ENCODE measurements at regions not wholly inside any gene's neighbourhood (a gene's known extent, or its start where the extent isn't known, plus 50 kb on each side); places are given as distances from the start of the nearest gene placed in this dataset.

DNA sequence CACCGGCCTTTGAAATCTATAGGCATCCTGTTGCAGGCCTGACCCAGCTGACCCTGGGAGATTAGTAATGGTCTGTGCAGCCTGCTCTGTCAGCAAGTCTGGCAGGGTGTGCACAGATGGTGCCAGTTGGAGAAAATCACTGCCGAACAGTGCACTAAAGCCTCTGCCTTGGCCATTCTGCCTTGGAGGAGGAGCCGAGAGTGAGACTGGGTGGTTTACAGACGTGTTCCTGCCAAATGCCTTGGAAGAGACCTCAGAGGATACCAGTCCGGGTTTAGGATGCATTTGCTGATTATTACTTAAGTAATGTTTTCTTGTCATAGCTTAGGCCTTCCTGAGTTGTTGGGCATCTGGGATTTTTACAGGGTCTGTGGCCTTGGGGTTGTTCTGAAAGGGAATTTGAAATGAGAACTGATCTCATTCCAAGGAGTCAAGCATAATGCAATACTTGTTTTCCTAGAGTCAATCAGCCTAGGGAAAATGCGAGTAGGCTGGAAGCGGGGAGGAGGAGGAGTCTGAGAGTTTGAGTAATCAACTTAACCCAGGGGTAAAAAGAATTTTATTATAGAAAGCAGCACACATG lies 292.1 kb downstream of the SOX4 start:
- TF ChIP-seq, protein P1, sequence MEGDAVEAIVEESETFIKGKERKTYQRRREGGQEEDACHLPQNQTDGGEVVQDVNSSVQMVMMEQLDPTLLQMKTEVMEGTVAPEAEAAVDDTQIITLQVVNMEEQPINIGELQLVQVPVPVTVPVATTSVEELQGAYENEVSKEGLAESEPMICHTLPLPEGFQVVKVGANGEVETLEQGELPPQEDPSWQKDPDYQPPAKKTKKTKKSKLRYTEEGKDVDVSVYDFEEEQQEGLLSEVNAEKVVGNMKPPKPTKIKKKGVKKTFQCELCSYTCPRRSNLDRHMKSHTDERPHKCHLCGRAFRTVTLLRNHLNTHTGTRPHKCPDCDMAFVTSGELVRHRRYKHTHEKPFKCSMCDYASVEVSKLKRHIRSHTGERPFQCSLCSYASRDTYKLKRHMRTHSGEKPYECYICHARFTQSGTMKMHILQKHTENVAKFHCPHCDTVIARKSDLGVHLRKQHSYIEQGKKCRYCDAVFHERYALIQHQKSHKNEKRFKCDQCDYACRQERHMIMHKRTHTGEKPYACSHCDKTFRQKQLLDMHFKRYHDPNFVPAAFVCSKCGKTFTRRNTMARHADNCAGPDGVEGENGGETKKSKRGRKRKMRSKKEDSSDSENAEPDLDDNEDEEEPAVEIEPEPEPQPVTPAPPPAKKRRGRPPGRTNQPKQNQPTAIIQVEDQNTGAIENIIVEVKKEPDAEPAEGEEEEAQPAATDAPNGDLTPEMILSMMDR (IDR thresholded peaks at IDR 0.05; ENCODE audit: insufficient read depth, low read length), result no peak
- no peak for TF ChIP-seq POLR2AphosphoS5 (IDR thresholded peaks at IDR 0.05; ENCODE audit: low read depth)
- no peak for TF ChIP-seq REST (IDR thresholded peaks at IDR 0.05; ENCODE audit: insufficient replicate concordance, low read depth)
- TF ChIP-seq SPI1 (IDR thresholded peaks at IDR 0.05; ENCODE audit: borderline replicate concordance, low read depth), result no peak
- no peak for TF ChIP-seq GABPA (IDR thresholded peaks at IDR 0.05; ENCODE audit: low read depth)
